OCI-LY7 (cell line): ENCODE measurements at regions not wholly inside any gene's neighbourhood (a gene's known extent, or its start where the extent isn't known, plus 50 kb on each side); places are given as distances from the start of the nearest gene placed in this dataset.

Experiments used
- CTCF ChIP-seq: fragments of 200-600 bp; sonication (generic); conservative IDR thresholded peaks from 2 replicates; pipeline ENCODE4 v1.5.1; 2014; ENCODE audit warnings: mild to moderate bottlenecking, antibody characterized with exemption, low read length, moderate library complexity, mixed read lengths
- EZH2phosphoT487 ChIP-seq: fragments of 200-600 bp; sonication (generic); IDR thresholded peaks from 2 replicates; pipeline ENCODE4 v1.6.1; 2018; ENCODE audit warnings: low read depth, borderline replicate concordance, mild to moderate bottlenecking, mixed run types, antibody characterized with exemption, low read length, moderate library complexity, mixed read lengths

GRCh38 chr4:138473339-138473738, 231.2 kb upstream of the SLC7A11 start:
- TF ChIP-seq CTCF, result no peak
- TF ChIP-seq EZH2phosphoT487, result no peak
